K562 (cell line): ENCODE measurements at regions not wholly inside any gene's neighbourhood (a gene's known extent, or its start where the extent isn't known, plus 50 kb on each side); places are given as distances from the start of the nearest gene placed in this dataset.

Source experiments
- CAMTA2 ChIP-seq: fragments of 250-450 bp; sonication (Bioruptor Pico); conservative IDR thresholded peaks from 2 replicates; pipeline ENCODE4 v1.5.1; 2022
- ETV1 ChIP-seq: fragments of 450-650 bp; conservative IDR thresholded peaks from 2 replicates; pipeline ENCODE4 v1.6.1; 2016; ENCODE audit warnings: missing genetic modification characterization, control low read depth, low read depth, missing compliant biosample characterization
- FOS ChIP-seq: IDR thresholded peaks from 3 replicates; pipeline ENCODE4 v1.6.1; 2011; ENCODE audit not compliant: insufficient read length; ENCODE audit errors: extremely low read depth
- JUND ChIP-seq, 2 experiments: IDR thresholded peaks; 2 replicates in 1 of 2; 3 replicates in 1 of 2; pipeline ENCODE4 v1.6.1; 2011; ENCODE audit warnings: borderline replicate concordance in 2 of 2, low read depth in 2 of 2, low read length in 2 of 2, improper control_type of control experiment in 1 of 2, missing biosample characterization in 1 of 2, missing genetic modification characterization in 1 of 2, missing genetic modification reagents in 1 of 2
- MTA3 ChIP-seq: fragments of 450-650 bp; formaldehyde crosslinking; IDR thresholded peaks from 2 replicates; pipeline ENCODE4 v1.6.1; 2017; ENCODE audit warnings: mild to moderate bottlenecking, borderline replicate concordance
- NFE2L1 ChIP-seq: fragments of 450-650 bp; IDR thresholded peaks from 2 replicates; pipeline ENCODE4 v1.6.1; 2016; ENCODE audit warnings: missing genetic modification characterization, low read depth, mild to moderate bottlenecking, missing compliant biosample characterization, moderate library complexity, borderline replicate concordance
- NFRKB ChIP-seq: fragments of 450-650 bp; IDR thresholded peaks from 2 replicates; pipeline ENCODE4 v1.6.1; 2016; ENCODE audit warnings: low read depth
- RFX5 ChIP-seq: IDR thresholded peaks from 2 replicates; pipeline ENCODE4 v1.6.1; 2011; ENCODE audit warnings: low read depth, mild to moderate bottlenecking, improper control_type of control experiment, low read length
- SMARCA4 ChIP-seq: fragments of 450-650 bp; IDR thresholded peaks from 2 replicates; pipeline ENCODE4 v1.6.1; 2016
- TARDBP ChIP-seq: fragments of 450-650 bp; IDR thresholded peaks from 2 replicates; pipeline ENCODE4 v1.6.1; 2016
- YY1 ChIP-seq, 3 experiments: IDR thresholded peaks; 2 replicates each; pipeline ENCODE4 v1.6.1; 2011; ENCODE audit warnings: low read length in 2 of 3, mild to moderate bottlenecking in 2 of 3, moderate library complexity in 2 of 3, borderline replicate concordance in 1 of 3, control low read depth in 1 of 3, low read depth in 1 of 3; ENCODE audit not compliant: insufficient read depth in 3 of 3, insufficient replicate concordance in 2 of 3, control insufficient read depth in 1 of 3, insufficient read length in 1 of 3; ENCODE audit errors: extremely low read depth in 1 of 3
- ZNF3 ChIP-seq: fragments of 250-450 bp; sonication (Bioruptor Pico); IDR thresholded peaks from 2 replicates; pipeline ENCODE4 v1.5.0; 2021; ENCODE audit warnings: mild to moderate bottlenecking, moderate library complexity
- TF ChIP-seq, protein P1 (sequence below), 3 experiments: IDR thresholded peaks in 2 of 3; conservative IDR thresholded peaks in 1 of 3; 2 replicates each; pipeline ENCODE4 v1.5.1; 2011 to 2012; ENCODE audit warnings: low read length in 3 of 3, mild to moderate bottlenecking in 3 of 3, control low read depth in 2 of 3, improper control_type of control experiment in 1 of 3, inconsistent platforms in 1 of 3, low read depth in 1 of 3, mixed read lengths in 1 of 3, moderate library complexity in 1 of 3; ENCODE audit not compliant: insufficient read depth in 2 of 3

DNA sequence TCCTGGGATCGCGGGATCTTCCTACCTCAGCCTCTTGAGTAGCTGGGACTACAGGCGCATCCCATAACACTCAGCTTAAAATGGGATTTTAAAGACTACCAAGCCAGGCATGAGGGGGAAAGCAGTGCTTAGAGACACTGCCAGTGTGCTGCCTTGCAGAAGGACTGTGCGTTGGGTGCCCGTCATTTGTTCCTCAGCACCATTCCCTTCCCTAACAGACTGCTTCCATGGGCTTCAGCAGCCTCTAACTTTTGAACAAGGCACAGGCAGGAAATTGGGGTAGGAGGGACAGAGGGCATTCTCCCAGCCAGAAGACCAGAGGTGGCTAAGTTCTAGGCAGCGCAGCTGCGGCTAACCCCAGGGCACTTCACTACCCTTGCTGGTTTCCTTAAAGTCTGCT lies 73.9 kb upstream of the USP24 start:
- TF ChIP-seq JUND (IDR thresholded peaks at IDR 0.05; ENCODE audit: borderline replicate concordance, low read depth, low read length) (no peak), JUND (tag; IDR thresholded peaks at IDR 0.05; ENCODE audit: borderline replicate concordance, low read depth, low read length) (no peak), FOS (no peak), SMARCA4 (no peak), NFRKB (no peak), ZNF3 (no peak), NFE2L1 (tag) (no peak), YY1 (IDR thresholded peaks at IDR 0.05; ENCODE audit: borderline replicate concordance in 1 of 3, control insufficient read depth in 1 of 3, extremely low read depth in 1 of 3, insufficient read depth in 3 of 3, insufficient read length in 1 of 3, insufficient replicate concordance in 2 of 3, low read depth in 1 of 3, low read length in 2 of 3) (no peak), RFX5 (no peak), TARDBP (no peak), CAMTA2 (CRISPR knock-in tag) (no peak), MTA3 (no peak), ETV1 (tag) (no peak)
- TF ChIP-seq, protein P1, sequence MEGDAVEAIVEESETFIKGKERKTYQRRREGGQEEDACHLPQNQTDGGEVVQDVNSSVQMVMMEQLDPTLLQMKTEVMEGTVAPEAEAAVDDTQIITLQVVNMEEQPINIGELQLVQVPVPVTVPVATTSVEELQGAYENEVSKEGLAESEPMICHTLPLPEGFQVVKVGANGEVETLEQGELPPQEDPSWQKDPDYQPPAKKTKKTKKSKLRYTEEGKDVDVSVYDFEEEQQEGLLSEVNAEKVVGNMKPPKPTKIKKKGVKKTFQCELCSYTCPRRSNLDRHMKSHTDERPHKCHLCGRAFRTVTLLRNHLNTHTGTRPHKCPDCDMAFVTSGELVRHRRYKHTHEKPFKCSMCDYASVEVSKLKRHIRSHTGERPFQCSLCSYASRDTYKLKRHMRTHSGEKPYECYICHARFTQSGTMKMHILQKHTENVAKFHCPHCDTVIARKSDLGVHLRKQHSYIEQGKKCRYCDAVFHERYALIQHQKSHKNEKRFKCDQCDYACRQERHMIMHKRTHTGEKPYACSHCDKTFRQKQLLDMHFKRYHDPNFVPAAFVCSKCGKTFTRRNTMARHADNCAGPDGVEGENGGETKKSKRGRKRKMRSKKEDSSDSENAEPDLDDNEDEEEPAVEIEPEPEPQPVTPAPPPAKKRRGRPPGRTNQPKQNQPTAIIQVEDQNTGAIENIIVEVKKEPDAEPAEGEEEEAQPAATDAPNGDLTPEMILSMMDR (IDR thresholded peaks at IDR 0.05 in 2 of 3, conservative IDR thresholded peaks at IDR 0.05 in 1 of 3; ENCODE audit: insufficient read depth in 2 of 3, low read depth in 1 of 3, low read length in 3 of 3): no peak
